A549 (cell line): ENCODE measurements at regions not wholly inside any gene's neighbourhood (a gene's known extent, or its start where the extent isn't known, plus 50 kb on each side); places are given as distances from the start of the nearest gene placed in this dataset.

Source experiments
- ATAC-seq, 2 experiments: fragments of 200-7000 bp in 1 of 2; fragments of >200 bp in 1 of 2; cut with Nextera tagmentation in 1 of 2; cut with Tn5 transposase in 1 of 2; 3 replicates each; pipeline versions ENCODE4 v1.8.0 to v1.9.1; 2018 to 2020; ENCODE audit warnings: mild to moderate bottlenecking in 1 of 2, moderate library complexity in 1 of 2
- CTCF ChIA-PET: fragments of 300-600 bp; sonication (Branson Sonifier 250); formaldehyde crosslinking; extraction: SDS; loops from one replicate; lab custom pipeline; 2021; ENCODE audit warnings: antibody characterized with exemption, inconsistent platforms; lab: Yijun Ruan, JAX
- POLR2A ChIA-PET: fragments of 350-600 bp; formaldehyde crosslinking; extraction: SDS; loops from one replicate; lab custom pipeline; 2021; ENCODE audit warnings: antibody characterized with exemption, inconsistent platforms; lab: Yijun Ruan, JAX
- DNase-seq, 2 experiments: peaks; one replicate each; pipeline versions ENCODE4 v3.0.0 to v3.0.0-alpha.2; 2011 to 2016; ENCODE audit warnings: low read depth in 1 of 2, low spot score in 1 of 2
- FAIRE-seq: peaks from 2 replicates; lab custom pipeline; 2011; peaks lifted over from hg19 to GRCh38; lab: Jason Lieb, UNC
- H3K27ac ChIP-seq, 2 experiments: fragments of >200 bp; sonication (Bioruptor Twin); formaldehyde crosslinking; 3 replicates each; pipeline ENCODE4 v1.5.1; 2016 to 2017
- H3K4me1 ChIP-seq: fragments of >200 bp; sonication (Bioruptor Twin); formaldehyde crosslinking; 3 replicates; pipeline ENCODE4 v1.6.1; 2016
- H3K4me2 ChIP-seq: fragments of >200 bp; sonication (Bioruptor Twin); formaldehyde crosslinking; 3 replicates; pipeline ENCODE4 v1.6.1; 2016
- H3K4me3 ChIP-seq: fragments of >200 bp; sonication (Bioruptor Twin); formaldehyde crosslinking; 3 replicates; pipeline ENCODE4 v1.5.1; 2016
- H3K9me3 ChIP-seq: fragments of >200 bp; sonication (Bioruptor Twin); formaldehyde crosslinking; 3 replicates; pipeline ENCODE4 v1.6.1; 2016
- CBX8 ChIP-seq: fragments of 200-600 bp; sonication (generic); IDR thresholded peaks from 2 replicates; pipeline ENCODE4 v1.6.1; 2016
- CHD2 ChIP-seq: fragments of 150-350 bp; IDR thresholded peaks from 2 replicates; pipeline ENCODE4 v1.6.1; 2014; ENCODE audit warnings: low read length; ENCODE audit not compliant: partially characterized antibody
- ESRRA ChIP-seq: fragments of 150-350 bp; IDR thresholded peaks from 2 replicates; pipeline ENCODE4 v1.6.1; 2014; ENCODE audit warnings: mild to moderate bottlenecking, low read length, borderline replicate concordance
- HEYL ChIP-seq: fragments of 250-450 bp; sonication (Bioruptor Pico); IDR thresholded peaks from 2 replicates; pipeline ENCODE4 v1.8.0; 2021; ENCODE audit warnings: mild to moderate bottlenecking, moderate library complexity
- HOXB13 ChIP-seq: fragments of 250-450 bp; sonication (Bioruptor Pico); IDR thresholded peaks from 2 replicates; pipeline ENCODE4 v1.5.0; 2020; ENCODE audit warnings: low read depth, mild to moderate bottlenecking, moderate library complexity
- JUN ChIP-seq, 2 experiments: fragments of >200 bp; sonication (Bioruptor Twin); formaldehyde crosslinking; IDR thresholded peaks; 2 replicates in 1 of 2; 3 replicates in 1 of 2; pipeline ENCODE4 v1.6.1; 2016 to 2017
- KDM1A ChIP-seq: fragments of 200-600 bp; sonication (generic); IDR thresholded peaks from 2 replicates; pipeline ENCODE4 v1.6.1; 2016; ENCODE audit warnings: low read depth, mild to moderate bottlenecking
- KDM5A ChIP-seq: fragments of 200-600 bp; sonication (generic); IDR thresholded peaks from 2 replicates; pipeline ENCODE4 v1.6.1; 2016; ENCODE audit warnings: antibody characterized with exemption, mild to moderate bottlenecking
- MAZ ChIP-seq: fragments of 150-350 bp; IDR thresholded peaks from 2 replicates; pipeline ENCODE4 v1.6.1; 2014; ENCODE audit warnings: antibody characterized with exemption, low read depth, low read length, borderline replicate concordance
- NFE2L2 ChIP-seq: fragments of 150-350 bp; conservative IDR thresholded peaks from 2 replicates; pipeline ENCODE4 v1.6.1; 2014; ENCODE audit warnings: low read length
- POLR2A ChIP-seq: IDR thresholded peaks from 2 replicates; pipeline ENCODE4 v1.6.1; 2012; ENCODE audit warnings: mild to moderate bottlenecking, low read length
- RARB ChIP-seq: fragments of 250-450 bp; sonication (Bioruptor Pico); IDR thresholded peaks from 2 replicates; pipeline ENCODE4 v1.8.0; 2021; ENCODE audit warnings: mild to moderate bottlenecking, moderate library complexity
- WGBS: methylation state at CpG from one replicate; pipeline ENCODE4 v1.1.6; 2017; ENCODE audit errors: missing lambda C conversion rate; 5-methylcytosine and 5-hydroxymethylcytosine counted together
- TF ChIP-seq, protein P1 (sequence below): fragments of 450-650 bp; IDR thresholded peaks from 2 replicates; pipeline ENCODE4 v1.6.1; 2014; ENCODE audit warnings: antibody characterized with exemption
- TF ChIP-seq, protein P2 (sequence below): fragments of >200 bp; sonication (Bioruptor Twin); formaldehyde crosslinking; IDR thresholded peaks from 3 replicates; pipeline ENCODE4 v1.5.1; 2016
- TF ChIP-seq, protein P3 (sequence below): fragments of >200 bp; sonication (Bioruptor Twin); formaldehyde crosslinking; IDR thresholded peaks from 3 replicates; pipeline ENCODE4 v1.6.1; 2016
- TF ChIP-seq, protein P4 (sequence below): IDR thresholded peaks from 2 replicates; pipeline ENCODE4 v1.6.1; 2012

DNA sequence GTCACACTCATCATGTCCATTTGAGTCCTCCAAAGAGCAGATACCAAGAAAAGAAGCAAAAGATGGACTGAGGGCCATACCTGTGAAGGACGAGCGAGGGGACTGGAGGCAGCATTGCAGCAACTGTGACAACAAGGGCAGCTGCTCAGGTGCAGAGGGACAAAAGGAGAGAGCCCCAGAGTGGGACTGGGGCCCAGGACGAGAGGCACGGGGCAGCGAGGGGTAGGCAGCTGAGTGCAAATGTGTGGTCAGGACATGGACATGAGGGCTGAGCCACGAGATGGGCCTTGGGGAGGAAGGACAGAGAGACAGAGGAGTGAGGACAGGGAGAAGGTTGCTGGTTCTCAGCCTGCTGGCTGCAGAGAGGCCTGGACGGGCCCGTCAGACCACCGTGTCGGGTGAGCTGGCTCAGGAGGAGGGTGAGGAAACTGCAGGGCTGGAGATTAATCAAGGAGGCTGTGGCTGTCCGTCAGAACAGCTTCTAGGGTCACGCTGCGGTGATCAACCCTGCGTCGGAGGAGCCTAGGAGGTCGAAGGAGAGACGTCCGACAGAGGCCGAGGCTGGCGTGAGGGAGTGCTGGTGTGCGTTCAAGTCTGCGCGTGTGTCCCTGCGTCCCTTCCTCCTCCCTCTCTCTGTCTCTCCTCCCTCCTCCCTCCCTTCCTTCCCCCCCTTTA lies 206.8 kb upstream of the HDAC4 start:
- ChIA-PET POLR2A (no interaction called here), CTCF (no interaction called here)
- FAIRE-seq (no peak), ATAC-seq (no peak), DNase-seq (no peak)
- H3K27ac ChIP-seq = no peak overlapping the region
- TF ChIP-seq KDM1A (no peak), NFE2L2 (no peak), CBX8 (no peak), HOXB13 (CRISPR knock-in tag) (no peak), MAZ (no peak), HEYL (CRISPR knock-in tag) (no peak)
- TF ChIP-seq, protein P1, sequence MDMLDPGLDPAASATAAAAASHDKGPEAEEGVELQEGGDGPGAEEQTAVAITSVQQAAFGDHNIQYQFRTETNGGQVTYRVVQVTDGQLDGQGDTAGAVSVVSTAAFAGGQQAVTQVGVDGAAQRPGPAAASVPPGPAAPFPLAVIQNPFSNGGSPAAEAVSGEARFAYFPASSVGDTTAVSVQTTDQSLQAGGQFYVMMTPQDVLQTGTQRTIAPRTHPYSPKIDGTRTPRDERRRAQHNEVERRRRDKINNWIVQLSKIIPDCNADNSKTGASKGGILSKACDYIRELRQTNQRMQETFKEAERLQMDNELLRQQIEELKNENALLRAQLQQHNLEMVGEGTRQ = no peak
- TF ChIP-seq, protein P2, sequence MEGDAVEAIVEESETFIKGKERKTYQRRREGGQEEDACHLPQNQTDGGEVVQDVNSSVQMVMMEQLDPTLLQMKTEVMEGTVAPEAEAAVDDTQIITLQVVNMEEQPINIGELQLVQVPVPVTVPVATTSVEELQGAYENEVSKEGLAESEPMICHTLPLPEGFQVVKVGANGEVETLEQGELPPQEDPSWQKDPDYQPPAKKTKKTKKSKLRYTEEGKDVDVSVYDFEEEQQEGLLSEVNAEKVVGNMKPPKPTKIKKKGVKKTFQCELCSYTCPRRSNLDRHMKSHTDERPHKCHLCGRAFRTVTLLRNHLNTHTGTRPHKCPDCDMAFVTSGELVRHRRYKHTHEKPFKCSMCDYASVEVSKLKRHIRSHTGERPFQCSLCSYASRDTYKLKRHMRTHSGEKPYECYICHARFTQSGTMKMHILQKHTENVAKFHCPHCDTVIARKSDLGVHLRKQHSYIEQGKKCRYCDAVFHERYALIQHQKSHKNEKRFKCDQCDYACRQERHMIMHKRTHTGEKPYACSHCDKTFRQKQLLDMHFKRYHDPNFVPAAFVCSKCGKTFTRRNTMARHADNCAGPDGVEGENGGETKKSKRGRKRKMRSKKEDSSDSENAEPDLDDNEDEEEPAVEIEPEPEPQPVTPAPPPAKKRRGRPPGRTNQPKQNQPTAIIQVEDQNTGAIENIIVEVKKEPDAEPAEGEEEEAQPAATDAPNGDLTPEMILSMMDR = no peak
- TF ChIP-seq, protein P3, sequence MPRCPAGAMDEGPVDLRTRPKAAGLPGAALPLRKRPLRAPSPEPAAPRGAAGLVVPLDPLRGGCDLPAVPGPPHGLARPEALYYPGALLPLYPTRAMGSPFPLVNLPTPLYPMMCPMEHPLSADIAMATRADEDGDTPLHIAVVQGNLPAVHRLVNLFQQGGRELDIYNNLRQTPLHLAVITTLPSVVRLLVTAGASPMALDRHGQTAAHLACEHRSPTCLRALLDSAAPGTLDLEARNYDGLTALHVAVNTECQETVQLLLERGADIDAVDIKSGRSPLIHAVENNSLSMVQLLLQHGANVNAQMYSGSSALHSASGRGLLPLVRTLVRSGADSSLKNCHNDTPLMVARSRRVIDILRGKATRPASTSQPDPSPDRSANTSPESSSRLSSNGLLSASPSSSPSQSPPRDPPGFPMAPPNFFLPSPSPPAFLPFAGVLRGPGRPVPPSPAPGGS = no peak
- H3K4me3 ChIP-seq = no peak overlapping the region
- no peaks in the 10 kb centered on the region for H3K4me1 ChIP-seq
- WGBS = 58% methylated on average over 24 of the region's 24 CpGs
- H3K9me3 ChIP-seq = peaks cover 4% of the 10 kb centered on the region; the same call in 1 of the 3 replicates
- H3K4me2 ChIP-seq = no peak overlapping the region

DNA sequence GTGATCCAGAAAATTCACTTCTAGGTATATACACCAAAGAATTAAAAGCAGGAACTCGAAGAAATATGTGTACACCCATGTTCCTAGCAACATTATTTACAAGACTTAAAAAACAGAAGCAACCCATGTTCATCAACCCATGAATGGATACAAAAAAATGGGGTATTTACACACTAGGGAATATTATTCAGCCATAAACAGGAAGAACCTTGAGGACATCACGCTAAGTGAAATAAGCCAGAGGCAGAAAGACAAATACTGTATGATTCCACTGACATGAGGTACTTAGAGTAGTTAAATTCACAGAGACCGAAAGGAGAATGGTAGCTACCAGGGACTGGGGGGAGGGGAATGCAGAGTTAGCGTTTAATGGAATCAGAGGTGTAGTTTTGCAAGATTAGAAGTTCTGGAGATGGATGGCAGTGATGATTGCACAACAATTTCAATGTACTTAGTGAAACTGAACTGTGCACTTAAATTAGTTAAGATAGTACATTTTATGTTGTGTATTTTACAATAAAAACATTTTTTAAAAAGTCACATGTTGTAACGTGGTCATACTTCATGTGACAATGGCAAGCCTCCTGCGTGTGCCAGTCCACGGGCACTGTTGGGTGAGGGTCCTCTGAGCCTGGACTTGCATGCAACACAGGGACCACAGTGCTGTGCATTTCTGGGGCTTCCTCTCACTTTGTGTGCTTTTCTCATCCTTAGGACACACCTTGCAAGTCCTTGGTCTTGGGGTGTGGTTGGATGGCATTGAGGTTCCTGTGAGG lies 206.1 kb upstream of the HDAC4 start:
- FAIRE-seq (no peak), DNase-seq (no peak), ATAC-seq (no peak)
- WGBS = 38% methylated on average over 7 of the region's 7 CpGs
- Histone ChIP-seq H3K4me3 (no peak overlapping the region), H3K27ac (no peak overlapping the region), H3K4me2 (no peak overlapping the region), H3K4me1 (no peaks in the 10 kb centered on the region), H3K9me3 (peaks cover 4% of the 10 kb centered on the region; the same call in 1 of the 3 replicates)
- ChIA-PET POLR2A (no interaction called here), CTCF (no interaction called here)
- TF ChIP-seq KDM5A (no peak), ESRRA (no peak), POLR2A (no peak), JUN (IDR thresholded peaks at IDR 0.05) (no peak), CHD2 (no peak), RARB (no peak)
- TF ChIP-seq, protein P3 = no peak
- TF ChIP-seq, protein P4, sequence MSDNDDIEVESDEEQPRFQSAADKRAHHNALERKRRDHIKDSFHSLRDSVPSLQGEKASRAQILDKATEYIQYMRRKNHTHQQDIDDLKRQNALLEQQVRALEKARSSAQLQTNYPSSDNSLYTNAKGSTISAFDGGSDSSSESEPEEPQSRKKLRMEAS = no peak

DNA sequence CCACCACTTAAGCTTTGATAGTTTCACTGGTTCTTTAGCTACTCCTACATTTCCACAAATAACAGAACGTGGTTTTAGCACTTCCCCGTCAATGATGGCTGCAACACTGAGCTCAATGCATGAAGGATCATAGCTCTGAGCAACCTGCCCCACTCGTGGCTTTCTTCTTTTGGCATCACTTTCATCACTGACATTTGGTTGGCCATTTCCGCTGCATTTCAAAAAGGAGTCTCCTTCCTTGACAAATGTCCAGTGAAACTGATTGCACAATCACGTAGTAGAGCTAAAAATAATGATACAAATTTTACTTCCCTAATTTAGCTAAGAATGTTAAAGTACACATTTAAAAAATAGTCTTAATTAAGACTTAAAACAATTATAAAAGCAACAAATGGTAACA lies 205.2 kb upstream of the HDAC4 start:
- Histone ChIP-seq H3K4me3 (no peak overlapping the region), H3K9me3 (peaks cover 4% of the 10 kb centered on the region; the same call in 1 of the 3 replicates), H3K27ac (no peak overlapping the region), H3K4me1 (no peaks in the 10 kb centered on the region), H3K4me2 (no peak overlapping the region)
- FAIRE-seq = no peak
- ChIA-PET POLR2A (no interaction called here), CTCF (interaction anchor here (0.6 kb wide), 1 partner anchor 22 kb away, joined by 3 read pairs; no protein-coding TSS in a partner anchor)
- no peak for ATAC-seq
- no peak for TF ChIP-seq ESRRA
- no peak for DNase-seq
- WGBS = 37% methylated on average over 5 of the region's 5 CpGs
